A673 (cell line): ENCODE measurements at regions not wholly inside any gene's neighbourhood (a gene's known extent, or its start where the extent isn't known, plus 50 kb on each side); places are given as distances from the start of the nearest gene placed in this dataset.

Experiments used
- BruUV-seq: library from RNA; stranded (reverse); fragments of 400-500 nt; replicated peaks from 2 replicates; lab custom pipeline; 2021; lab: Mats Ljungman, UMichigan
- CTCF ChIA-PET: fragments of 300-600 bp; sonication (Branson Sonifier 250); formaldehyde crosslinking; loops from one replicate; lab custom pipeline; 2022; ENCODE audit warnings: antibody characterized with exemption; lab: Charles Lee
- POLR2A ChIA-PET: fragments of 300-600 bp; sonication (Branson Sonifier 250); formaldehyde crosslinking; loops from one replicate; lab custom pipeline; 2022; ENCODE audit warnings: antibody characterized with exemption; ENCODE audit not compliant: low non-redundant PET; lab: Charles Lee
- DNase-seq: peaks from one replicate; pipeline ENCODE4 v3.0.0-alpha.2; 2015; ENCODE audit warnings: low spot score
- H3K27ac ChIP-seq: fragments of 200-600 bp; sonication (generic); 2 replicates; pipeline ENCODE4 v1.5.1; 2016; ENCODE audit warnings: mixed run types, low read depth, mild to moderate bottlenecking, mixed read lengths, antibody characterized with exemption, low read length; ENCODE audit not compliant: poor library complexity, severe bottlenecking
- H3K27me3 ChIP-seq: fragments of 200-600 bp; sonication (generic); replicated peaks from 2 replicates; pipeline ENCODE4 v1.6.1; 2017; ENCODE audit warnings: mixed run types, low read depth, mild to moderate bottlenecking, mixed read lengths, antibody characterized with exemption, low read length; ENCODE audit not compliant: insufficient read depth, poor library complexity
- H3K36me3 ChIP-seq: fragments of 200-600 bp; sonication (generic); 2 replicates; pipeline ENCODE4 v1.6.1; 2016; ENCODE audit warnings: mixed run types, mild to moderate bottlenecking, mixed read lengths, antibody characterized with exemption, low read length; ENCODE audit not compliant: insufficient read depth, poor library complexity, severe bottlenecking
- H3K4me1 ChIP-seq: fragments of 200-600 bp; sonication (generic); 2 replicates; pipeline ENCODE4 v1.6.1; 2017; ENCODE audit warnings: mixed run types, mild to moderate bottlenecking, mixed read lengths, antibody characterized with exemption, low read length; ENCODE audit not compliant: insufficient read depth, poor library complexity, severe bottlenecking
- H3K4me3 ChIP-seq: fragments of 200-600 bp; sonication (generic); 2 replicates; pipeline ENCODE4 v1.5.1; 2016; ENCODE audit warnings: low read depth, mixed run types, mild to moderate bottlenecking, mixed read lengths, low read length; ENCODE audit not compliant: poor library complexity, severe bottlenecking
- H3K9me3 ChIP-seq: fragments of 200-600 bp; sonication (generic); 2 replicates; pipeline ENCODE4 v1.6.1; 2016; ENCODE audit warnings: mixed run types, low read depth, mild to moderate bottlenecking, mixed read lengths, antibody characterized with exemption, low read length; ENCODE audit not compliant: poor library complexity, severe bottlenecking
- CTCF ChIP-seq: fragments of 300-800, 200-600 bp; sonication (generic); conservative IDR thresholded peaks from 2 replicates; pipeline ENCODE4 v1.5.1; 2017; ENCODE audit warnings: low read depth, mild to moderate bottlenecking, antibody characterized with exemption, low read length, moderate library complexity, mixed read lengths
- EZH2 ChIP-seq: fragments of 200-600 bp; sonication (generic); IDR thresholded peaks from 2 replicates; pipeline ENCODE4 v1.6.1; 2017; ENCODE audit warnings: borderline replicate concordance, low read depth, mild to moderate bottlenecking, mixed read lengths, antibody characterized with exemption, low read length; ENCODE audit not compliant: poor library complexity, severe bottlenecking
- intact Hi-C: fragments of 100-400 bp; cut with micrococcal nuclease; formaldehyde crosslinking; loops from one replicate; pipeline ENCODE4 v1.10.0; 2022; ENCODE audit not compliant: unreplicated experiment

- TF ChIP-seq EZH2 (no peak), CTCF (no peak)
- Histone ChIP-seq H3K27ac (no peak overlapping the region), H3K27me3 (no peaks in the 10 kb centered on the region), H3K9me3 (no peaks in the 10 kb centered on the region), H3K4me3 (no peak overlapping the region), H3K4me1 (no peaks in the 10 kb centered on the region), H3K36me3 (no peaks in the 10 kb centered on the region)
- intact Hi-C loops, result no loop called here
- ChIA-PET POLR2A (no interaction called here), CTCF (no interaction called here)
- DNase-seq, result no peak
- BruUV-seq, result no TSS peak
Measured at GRCh38 chr15:93247466-93248121, 158.6 kb upstream of the RGMA start.

GRCh38 chr15:93246266-93247242 is 157.5 kb upstream of the RGMA start:
- intact Hi-C loops, result no loop called here
- no TSS peak for BruUV-seq
- CTCF ChIA-PET, result no interaction called here
- H3K36me3 ChIP-seq, result no peaks in the 10 kb centered on the region
- H3K4me3 ChIP-seq, result no peak overlapping the region
- no peak overlapping the region for H3K27ac ChIP-seq
- H3K4me1 ChIP-seq, result no peaks in the 10 kb centered on the region
- no peaks in the 10 kb centered on the region for H3K27me3 ChIP-seq
- POLR2A ChIA-PET, result no interaction called here
- no peak for DNase-seq
- TF ChIP-seq CTCF (no peak), EZH2 (no peak)
- H3K9me3 ChIP-seq, result no peaks in the 10 kb centered on the region

GRCh38 chr15:93245661-93246042 is 156.6 kb upstream of the RGMA start:
- ChIA-PET CTCF (no interaction called here), POLR2A (no interaction called here)
- no TSS peak for BruUV-seq

More at GRCh38 chr15:93245661-93246042, 156.6 kb upstream of the RGMA start:
- Histone ChIP-seq H3K9me3 (no peaks in the 10 kb centered on the region), H3K36me3 (no peaks in the 10 kb centered on the region), H3K27me3 (no peaks in the 10 kb centered on the region), H3K4me1 (no peaks in the 10 kb centered on the region), H3K27ac (no peak overlapping the region), H3K4me3 (no peak overlapping the region)
- intact Hi-C loops, result no loop called here
- no peak for TF ChIP-seq CTCF
- TF ChIP-seq EZH2, result no peak
- no peak for DNase-seq
